Neural cell (in vitro differentiated cells): ENCODE measurements at regions not wholly inside any gene's neighbourhood (a gene's known extent, or its start where the extent isn't known, plus 50 kb on each side); places are given as distances from the start of the nearest gene placed in this dataset.

ENCODE experiments used
- H2AFZ ChIP-seq: fragments of 200-600, 300-800 bp; sonication (generic), shearing (Covaris generic); 2 replicates; pipeline ENCODE4 v1.6.0; 2014; ENCODE audit warnings: low read depth, mild to moderate bottlenecking, antibody characterized with exemption, low read length, moderate library complexity
- H3F3A ChIP-seq: fragments of 200-600 bp; shearing (Covaris generic); 2 replicates; pipeline ENCODE4 v1.6.1; 2016; ENCODE audit warnings: mild to moderate bottlenecking, moderate library complexity, mixed read lengths, antibody characterized with exemption, low read length; ENCODE audit not compliant: insufficient read depth, poor library complexity, severe bottlenecking
- H3K27ac ChIP-seq: fragments of 200-600, 300-800 bp; sonication (generic), shearing (Covaris generic); 2 replicates; pipeline ENCODE4 v1.5.1; 2014; ENCODE audit warnings: mild to moderate bottlenecking, low read length, moderate library complexity
- H3K27me3 ChIP-seq: fragments of 300-800, 200-600 bp; sonication (generic), shearing (Covaris generic); 2 replicates; pipeline ENCODE4 v1.6.0; 2014; ENCODE audit warnings: mild to moderate bottlenecking, low read depth, low read length, moderate library complexity; ENCODE audit not compliant: insufficient read depth
- H3K36me3 ChIP-seq: fragments of 300-800, 200-600 bp; sonication (generic), shearing (Covaris generic); 2 replicates; pipeline ENCODE4 v1.5.1; 2014; ENCODE audit warnings: mild to moderate bottlenecking, antibody characterized with exemption, low read length, moderate library complexity; ENCODE audit not compliant: insufficient read depth
- H3K4me2 ChIP-seq: fragments of 300-800, 200-600 bp; sonication (generic), shearing (Covaris generic); 2 replicates; pipeline ENCODE4 v1.6.0; 2014; ENCODE audit warnings: mild to moderate bottlenecking, low read length
- H3K4me3 ChIP-seq: fragments of 300-800, 200-600 bp; sonication (generic), shearing (Covaris generic); 2 replicates; pipeline ENCODE4 v1.5.1; 2014; ENCODE audit warnings: mild to moderate bottlenecking, low read length, moderate library complexity
- H3K79me2 ChIP-seq: fragments of 200-600 bp; shearing (Covaris generic); replicated peaks from 2 replicates; pipeline ENCODE4 v1.6.0; 2014; ENCODE audit warnings: mild to moderate bottlenecking, low read length, moderate library complexity; ENCODE audit not compliant: insufficient read depth
- H3K9ac ChIP-seq: fragments of 300-800, 200-600 bp; sonication (generic), shearing (Covaris generic); 2 replicates; pipeline ENCODE4 v1.6.1; 2016; ENCODE audit warnings: mild to moderate bottlenecking, low read length, mixed read lengths
- H3K9me2 ChIP-seq: fragments of 200-600 bp; shearing (Covaris generic); 2 replicates; pipeline ENCODE4 v1.6.1; 2016; ENCODE audit warnings: mild to moderate bottlenecking, low read length, mixed read lengths; ENCODE audit not compliant: insufficient read depth
- H3K9me3 ChIP-seq: fragments of 200-600, 300-800 bp; sonication (generic), shearing (Covaris generic); 2 replicates; pipeline ENCODE4 v1.6.1; 2016; ENCODE audit warnings: mild to moderate bottlenecking, mixed run types, low read length, moderate library complexity, mixed read lengths
- H4K20me1 ChIP-seq: fragments of 200-600 bp; shearing (Covaris generic); 2 replicates; pipeline ENCODE4 v1.6.1; 2016; ENCODE audit warnings: mild to moderate bottlenecking, mixed run types; ENCODE audit not compliant: insufficient read depth
- CTCF ChIP-seq: fragments of 450-650 bp; IDR thresholded peaks from 2 replicates; pipeline ENCODE4 v1.5.1; 2014; ENCODE audit warnings: antibody characterized with exemption, mild to moderate bottlenecking, moderate library complexity; ENCODE audit not compliant: poor library complexity, severe bottlenecking
- EP300 ChIP-seq: fragments of 450-650 bp; conservative IDR thresholded peaks from 2 replicates; pipeline ENCODE4 v1.6.1; 2014; ENCODE audit warnings: antibody characterized with exemption, mild to moderate bottlenecking, moderate library complexity; ENCODE audit not compliant: poor library complexity, severe bottlenecking
- EZH2 ChIP-seq: fragments of 200-600, 300-800 bp; shearing (Covaris generic), sonication (generic); IDR thresholded peaks from 2 replicates; pipeline ENCODE4 v1.6.1; 2014; ENCODE audit warnings: antibody characterized with exemption, low read length, borderline replicate concordance, mild to moderate bottlenecking; ENCODE audit not compliant: insufficient read depth, poor library complexity, severe bottlenecking
- MXI1 ChIP-seq: fragments of 450-650 bp; conservative IDR thresholded peaks from 2 replicates; pipeline ENCODE4 v1.6.1; 2014; ENCODE audit warnings: antibody characterized with exemption, mild to moderate bottlenecking; ENCODE audit not compliant: poor library complexity, severe bottlenecking
- POLR2AphosphoS5 ChIP-seq: IDR thresholded peaks from 2 replicates; pipeline ENCODE4 v1.6.1; 2012
- RAD21 ChIP-seq: fragments of 450-650 bp; conservative IDR thresholded peaks from 2 replicates; pipeline ENCODE4 v1.6.1; 2014; ENCODE audit warnings: antibody characterized with exemption, mild to moderate bottlenecking, moderate library complexity
- REST ChIP-seq: IDR thresholded peaks from 2 replicates; pipeline ENCODE4 v1.6.1; 2012; ENCODE audit warnings: borderline replicate concordance
- SMC3 ChIP-seq: fragments of 450-650 bp; conservative IDR thresholded peaks from 2 replicates; pipeline ENCODE4 v1.6.1; 2014; ENCODE audit warnings: antibody characterized with exemption, mild to moderate bottlenecking, moderate library complexity; ENCODE audit not compliant: poor library complexity
- TAF1 ChIP-seq: IDR thresholded peaks from 2 replicates; pipeline ENCODE4 v1.6.1; 2012; ENCODE audit warnings: low read depth

DNA sequence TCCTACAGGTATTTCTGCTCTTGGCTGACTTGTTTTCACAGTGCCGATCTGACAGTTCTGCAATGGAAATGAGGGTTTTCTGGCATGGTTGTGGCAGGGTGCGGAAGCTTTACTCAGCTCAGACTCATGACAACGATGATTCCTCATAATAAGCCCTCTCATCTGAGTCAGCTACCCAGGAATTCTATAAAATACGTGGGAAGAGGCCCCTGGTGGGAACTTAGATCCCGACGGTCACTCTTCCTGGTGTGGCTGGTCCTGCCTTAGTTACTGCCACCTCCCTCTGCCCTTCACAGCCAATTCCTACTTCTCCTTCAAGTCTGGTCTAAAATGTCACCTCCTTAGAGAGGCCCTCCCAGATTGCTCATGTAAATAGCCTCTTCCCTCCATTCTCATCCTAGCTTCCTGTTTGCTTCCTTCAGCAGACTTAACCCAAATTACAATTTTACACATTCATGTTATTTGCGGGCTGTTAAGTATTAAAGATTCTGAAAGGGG is 104.2 kb upstream of the MAP1LC3B2 start:
- Histone ChIP-seq H3K9ac (no peak overlapping the region), H3K27me3 (no peaks in the 10 kb centered on the region), H3K9me3 (no peaks in the 10 kb centered on the region), H3F3A (no peaks in the 10 kb centered on the region), H3K79me2 (no peaks in the 10 kb centered on the region), H3K36me3 (no peaks in the 10 kb centered on the region), H3K4me3 (no peak overlapping the region), H3K9me2 (no peaks in the 10 kb centered on the region), H3K4me2 (no peak overlapping the region), H4K20me1 (no peaks in the 10 kb centered on the region), H3K27ac (no peak overlapping the region), H2AFZ (no peak overlapping the region)
- TF ChIP-seq MXI1 (no peak), EZH2 (no peak), SMC3 (no peak), CTCF (no peak), REST (no peak), TAF1 (no peak), EP300 (no peak), POLR2AphosphoS5 (no peak), RAD21 (no peak)

DNA sequence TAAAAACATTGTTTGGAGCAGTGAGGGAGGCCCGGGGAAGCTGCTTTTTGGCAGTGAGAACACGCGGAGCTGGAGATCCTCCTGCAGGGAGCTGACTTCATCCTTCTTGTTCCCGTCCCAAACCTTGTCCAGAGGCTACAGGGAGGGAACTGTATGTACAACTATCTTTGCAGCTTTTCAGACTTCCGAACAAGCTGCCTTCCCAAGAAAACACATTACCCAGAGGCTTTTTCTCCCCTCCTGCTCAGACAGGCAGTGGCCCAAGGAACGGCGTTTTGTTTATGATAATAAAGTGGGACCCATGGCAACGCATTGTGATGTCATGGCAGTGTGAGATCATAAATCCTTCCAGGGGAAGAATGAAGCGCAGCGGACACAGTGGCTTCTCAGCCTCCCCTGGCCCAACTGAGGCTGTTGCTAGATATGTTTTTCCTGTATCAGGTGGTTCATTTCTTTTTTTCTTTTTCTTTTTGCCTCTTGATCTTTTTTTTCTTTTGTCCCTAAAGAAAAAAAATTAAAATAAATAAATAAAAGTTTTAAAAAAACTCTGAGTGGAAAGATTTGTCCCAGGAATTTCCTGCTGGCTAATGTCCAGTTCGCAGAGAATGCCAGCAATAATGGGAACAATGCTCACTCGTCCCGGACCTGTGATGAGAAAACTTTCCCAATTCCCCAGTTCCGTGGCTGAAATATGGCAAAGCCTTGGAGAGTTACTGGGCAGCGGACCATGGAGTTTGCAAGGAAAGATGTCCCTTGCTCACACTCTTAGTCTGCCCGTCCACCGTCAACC is 103.4 kb upstream of the MAP1LC3B2 start:
- Histone ChIP-seq H3K36me3 (no peaks in the 10 kb centered on the region), H2AFZ (no peak overlapping the region), H3K4me2 (no peak overlapping the region)

More for the DNA sequence above, 103.4 kb upstream of the MAP1LC3B2 start:
- Histone ChIP-seq H3F3A (no peaks in the 10 kb centered on the region), H3K79me2 (no peaks in the 10 kb centered on the region), H3K4me3 (no peak overlapping the region), H4K20me1 (no peaks in the 10 kb centered on the region), H3K27ac (no peak overlapping the region), H3K27me3 (no peaks in the 10 kb centered on the region), H3K9me3 (no peaks in the 10 kb centered on the region), H3K9me2 (no peaks in the 10 kb centered on the region), H3K9ac (no peak overlapping the region)
- TF ChIP-seq SMC3, result no peak
- TF ChIP-seq REST, result no peak
- TF ChIP-seq RAD21, result no peak
- TF ChIP-seq CTCF, result no peak
- TF ChIP-seq POLR2AphosphoS5, result no peak
- no peak for TF ChIP-seq MXI1
- TF ChIP-seq EZH2, result no peak
